PC-9 (cell line): ENCODE measurements at regions not wholly inside any gene's neighbourhood (a gene's known extent, or its start where the extent isn't known, plus 50 kb on each side); places are given as distances from the start of the nearest gene placed in this dataset.
"Not testable (repeated sequence)": the region's sequence is repeated elsewhere in the genome, so short reads cannot be mapped to it uniquely, and the experiment has no call there.

ENCODE experiments used
- BruUV-seq: library from RNA; stranded (reverse); fragments of 400-500 nt; replicated peaks from 2 replicates; lab custom pipeline; 2021; lab: Mats Ljungman, UMichigan
- CTCF ChIA-PET: fragments of 300-600 bp; sonication (Branson Sonifier 250); formaldehyde crosslinking; loops from one replicate; lab custom pipeline; 2022; ENCODE audit warnings: antibody characterized with exemption; lab: Charles Lee
- POLR2A ChIA-PET: fragments of 300-600 bp; sonication (Branson Sonifier 250); formaldehyde crosslinking; loops from one replicate; lab custom pipeline; 2022; ENCODE audit warnings: antibody characterized with exemption; ENCODE audit not compliant: unreplicated experiment; lab: Charles Lee
- DNase-seq, 2 experiments: peaks; one replicate each; pipeline versions ENCODE4 v3.0.0 to v3.0.0-alpha.2; 2015 to 2022; ENCODE audit warnings: mixed read lengths in 1 of 2
- H2AFZ ChIP-seq: fragments of 200-600 bp; sonication (generic); 2 replicates; pipeline ENCODE4 v1.8.1; 2017; ENCODE audit warnings: antibody characterized with exemption
- H3F3A ChIP-seq: fragments of 200-600 bp; sonication (generic); 2 replicates; pipeline ENCODE4 v1.8.1; 2017; ENCODE audit warnings: antibody characterized with exemption, mild to moderate bottlenecking, low read depth; ENCODE audit not compliant: insufficient read depth
- H3K27ac ChIP-seq: fragments of 200-600 bp; sonication (generic); 2 replicates; pipeline ENCODE4 v1.6.1; 2016; ENCODE audit warnings: mixed run types
- H3K27me3 ChIP-seq: fragments of 200-600 bp; sonication (generic); 2 replicates; pipeline ENCODE4 v1.6.1; 2016; ENCODE audit warnings: low read depth, mixed run types; ENCODE audit not compliant: insufficient read depth
- H3K36me3 ChIP-seq: fragments of 200-600 bp; sonication (generic); 2 replicates; pipeline ENCODE4 v1.6.1; 2016; ENCODE audit warnings: low read depth, mixed run types
- H3K4me1 ChIP-seq: fragments of 200-600 bp; sonication (generic); replicated peaks from 2 replicates; pipeline ENCODE4 v1.6.1; 2016; ENCODE audit warnings: mixed run types; ENCODE audit not compliant: insufficient read depth
- H3K4me2 ChIP-seq: fragments of 200-600 bp; sonication (generic); 2 replicates; pipeline ENCODE4 v1.6.1; 2017; ENCODE audit warnings: mixed run types
- H3K4me3 ChIP-seq: fragments of 200-600 bp; sonication (generic); 2 replicates; pipeline ENCODE4 v1.6.1; 2016; ENCODE audit warnings: mixed run types
- H3K79me2 ChIP-seq: fragments of 200-600 bp; sonication (generic); 2 replicates; pipeline ENCODE4 v1.6.1; 2017; ENCODE audit warnings: low read depth, mixed run types
- H3K9me2 ChIP-seq: fragments of 200-600 bp; sonication (generic); 2 replicates; pipeline ENCODE4 v1.8.1; 2017; ENCODE audit warnings: mild to moderate bottlenecking; ENCODE audit not compliant: insufficient read depth
- H3K9me3 ChIP-seq: fragments of 200-600 bp; sonication (generic); 2 replicates; pipeline ENCODE4 v1.8.1; 2016; ENCODE audit warnings: low read depth; ENCODE audit not compliant: insufficient read depth
- H4K20me1 ChIP-seq: fragments of 200-600 bp; sonication (generic); 2 replicates; pipeline ENCODE4 v1.8.1; 2017; ENCODE audit not compliant: insufficient read depth
- intact Hi-C: fragments of 100-400 bp; cut with micrococcal nuclease; formaldehyde crosslinking; loops from one replicate; pipeline ENCODE4 v1.10.0; 2022; ENCODE audit not compliant: unreplicated experiment

- intact Hi-C loops, BruUV-seq, H3K4me2 ChIP-seq, H3K4me3 ChIP-seq, H3K79me2 ChIP-seq, DNase-seq, H3K9me2 ChIP-seq, CTCF ChIA-PET, H3K4me1 ChIP-seq, H3K27ac ChIP-seq, H3F3A ChIP-seq, H3K27me3 ChIP-seq, H2AFZ ChIP-seq, POLR2A ChIA-PET, H3K9me3 ChIP-seq, H4K20me1 ChIP-seq, H3K36me3 ChIP-seq: not testable (repeated sequence)
Measured at GRCh38 chr21:7826174-7826573, 2695.2 kb upstream of the TPTE start.

- H3F3A ChIP-seq, H3K27me3 ChIP-seq, intact Hi-C loops, BruUV-seq, H3K9me3 ChIP-seq, H3K4me3 ChIP-seq, CTCF ChIA-PET, H4K20me1 ChIP-seq, POLR2A ChIA-PET, H3K9me2 ChIP-seq, H3K36me3 ChIP-seq, H2AFZ ChIP-seq, H3K4me1 ChIP-seq, H3K27ac ChIP-seq, H3K79me2 ChIP-seq, H3K4me2 ChIP-seq, DNase-seq: not testable (repeated sequence)
Measured at GRCh38 chr21:7828260-7828659, 2693.1 kb upstream of the TPTE start.

GRCh38 chr21:7829411-7829810, 2692.0 kb upstream of the TPTE start:
- H4K20me1 ChIP-seq, BruUV-seq, H3K27me3 ChIP-seq, H3F3A ChIP-seq, H3K27ac ChIP-seq, intact Hi-C loops, DNase-seq, H3K4me2 ChIP-seq, CTCF ChIA-PET, H2AFZ ChIP-seq, H3K4me3 ChIP-seq, H3K4me1 ChIP-seq, POLR2A ChIA-PET, H3K36me3 ChIP-seq, H3K9me2 ChIP-seq, H3K9me3 ChIP-seq, H3K79me2 ChIP-seq: not testable (repeated sequence)

DNA sequence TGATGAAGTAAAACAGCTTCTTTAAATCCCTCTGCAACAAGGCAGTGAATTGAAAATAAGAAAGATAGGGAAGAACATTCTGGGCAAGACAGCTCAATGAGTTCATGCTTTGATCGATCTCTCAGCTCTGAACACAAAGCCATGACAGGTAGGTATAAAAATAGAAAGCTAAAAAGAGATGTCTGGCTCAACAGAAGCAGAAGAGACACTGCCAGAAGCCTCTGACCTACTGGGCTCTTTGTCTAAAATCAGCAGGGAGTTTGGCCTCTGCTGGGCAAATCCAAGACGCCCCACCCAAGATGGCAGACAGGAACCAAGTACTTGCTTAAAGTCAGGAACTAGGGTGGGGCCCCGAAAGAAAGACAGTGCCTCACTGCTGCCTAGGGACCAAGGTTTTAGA, 2684.1 kb upstream of the TPTE start:
- H2AFZ ChIP-seq, H3K9me3 ChIP-seq, POLR2A ChIA-PET, H3K4me3 ChIP-seq, H3K79me2 ChIP-seq, BruUV-seq, DNase-seq, CTCF ChIA-PET, H3K27ac ChIP-seq, H3K4me2 ChIP-seq, H3K9me2 ChIP-seq, intact Hi-C loops, H4K20me1 ChIP-seq, H3F3A ChIP-seq, H3K27me3 ChIP-seq, H3K36me3 ChIP-seq, H3K4me1 ChIP-seq: not testable (repeated sequence)

DNA sequence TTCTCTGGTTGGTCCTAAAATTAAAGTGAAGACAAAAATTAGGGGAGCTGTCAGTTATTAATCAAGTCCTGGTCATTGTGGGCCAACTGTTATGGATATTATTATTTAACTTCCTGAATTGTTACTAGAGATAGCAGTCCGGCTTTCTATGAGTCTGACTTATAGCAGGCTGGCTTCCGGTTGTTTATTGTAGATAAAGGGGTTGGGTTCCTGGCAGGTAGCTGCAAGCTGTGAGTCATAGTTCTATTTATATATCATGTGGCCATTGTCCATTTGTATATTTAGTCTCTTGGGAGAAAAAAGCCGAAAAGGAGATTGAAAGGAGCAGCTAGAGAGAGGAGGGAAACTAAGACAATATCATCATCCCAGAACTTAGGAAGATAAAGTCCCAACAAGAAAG, 2668.0 kb upstream of the TPTE start:
- H3K4me1 ChIP-seq, H3K36me3 ChIP-seq, H3K27me3 ChIP-seq, POLR2A ChIA-PET, CTCF ChIA-PET, H3K79me2 ChIP-seq, H3F3A ChIP-seq, H3K4me3 ChIP-seq, intact Hi-C loops, H3K9me2 ChIP-seq, H3K27ac ChIP-seq, H3K4me2 ChIP-seq, H2AFZ ChIP-seq, DNase-seq, BruUV-seq, H3K9me3 ChIP-seq, H4K20me1 ChIP-seq: not testable (repeated sequence)

GRCh38 chr21:7853836-7854235, 2667.5 kb upstream of the TPTE start:
- H3K4me2 ChIP-seq, H3K4me1 ChIP-seq, H3K79me2 ChIP-seq, H2AFZ ChIP-seq, H3K9me2 ChIP-seq, CTCF ChIA-PET, POLR2A ChIA-PET, H3K27me3 ChIP-seq, H3F3A ChIP-seq, H4K20me1 ChIP-seq, H3K9me3 ChIP-seq, H3K4me3 ChIP-seq, H3K36me3 ChIP-seq, intact Hi-C loops, H3K27ac ChIP-seq, DNase-seq: not testable (repeated sequence)
- TSS peak; percentile 75 for BruUV-seq
